Heart left ventricle (tissue), 16 donors: ENCODE measurements at regions not wholly inside any gene's neighbourhood (a gene's known extent, or its start where the extent isn't known, plus 50 kb on each side); places are given as distances from the start of the nearest gene placed in this dataset.

Experiments used
- ATAC-seq, 4 donors: fragments of 200-7000 bp; cut with Tn5 transposase; one replicate each; pipeline ENCODE4 v1.9.1; 2020 to 2022; ENCODE audit warnings: moderate library complexity in 4 of 4, mild to moderate bottlenecking in 3 of 4, moderate number of reproducible peaks in 1 of 4
- DNase-seq, 5 donors: peaks; one replicate each; pipeline ENCODE4 v3.0.0-alpha.2; 2020
- H3K27ac ChIP-seq, 12 donors: fragments of 200-600 bp; sonication (generic) in 4 of 12; one replicate each; pipeline versions ENCODE4 v1.5.0 to v1.8.0; 2016 to 2022; ENCODE audit warnings: mild to moderate bottlenecking in 2 of 12
- H3K27me3 ChIP-seq, 9 donors: fragments of 200-600 bp; sonication (generic) in 2 of 9; one replicate each; pipeline versions ENCODE4 v1.5.1 to v1.8.0; 2016 to 2022; ENCODE audit warnings: mild to moderate bottlenecking in 3 of 9
- H3K36me3 ChIP-seq, 9 donors: fragments of 200-600 bp; sonication (generic) in 2 of 9; one replicate each; pipeline versions ENCODE4 v1.5.0 to v1.8.0; 2018 to 2022; ENCODE audit warnings: mild to moderate bottlenecking in 2 of 9
- H3K4me1 ChIP-seq, 12 donors: fragments of 200-600 bp; sonication (generic) in 4 of 12; one replicate each; pipeline versions ENCODE4 v1.5.0 to v1.8.0; 2016 to 2022; ENCODE audit warnings: mild to moderate bottlenecking in 3 of 12
- H3K4me3 ChIP-seq, 12 donors: fragments of 200-600 bp; sonication (generic) in 4 of 12; one replicate each; pipeline versions ENCODE4 v1.5.0 to v1.8.0; 2017 to 2022; ENCODE audit warnings: mild to moderate bottlenecking in 9 of 12, moderate library complexity in 4 of 12
- H3K9me3 ChIP-seq, 12 donors: fragments of 200-600 bp; sonication (generic) in 4 of 12; one replicate each; pipeline versions ENCODE4 v1.5.0 to v1.8.0; 2016 to 2022; ENCODE audit warnings: mild to moderate bottlenecking in 1 of 12
- CTCF ChIP-seq, 12 donors: fragments of 200-600 bp; sonication (generic) in 4 of 12; IDR thresholded peaks; one replicate each; pipeline versions ENCODE4 v1.5.0 to v1.8.0; 2018 to 2022; ENCODE audit warnings: antibody characterized with exemption in 12 of 12, mild to moderate bottlenecking in 5 of 12
- POLR2A ChIP-seq, 2 donors: fragments of 450-650 bp; IDR thresholded peaks; one replicate each; pipeline ENCODE4 v1.6.1; 2017; ENCODE audit warnings: antibody characterized with exemption in 2 of 2, mild to moderate bottlenecking in 2 of 2, moderate library complexity in 2 of 2
- whole genome bisulfite sequencing, 4 donors: extraction: QIAGEN DNeasy Blood & Tissue Kit in 2 of 4; methylation state at CpG; one replicate each; pipeline versions ENCODE4 v1.1.5 to v1.1.7; 2013 to 2018; 5-methylcytosine and 5-hydroxymethylcytosine counted together
- intact Hi-C, 10 donors: fragments of 100-400 bp; cut with DNase I; formaldehyde crosslinking; loops; one replicate each; pipeline versions ENCODE4 v1.11.1 to v1.14.2; 2022
- donor health status: ischemic (EF 13 %, LVEDD 7.1; RV severe dilation, severe dysfunction).
- donor health status: healthy with polysubstance abuse.
- donor health status: DM: no; HTN: yes; CAD: no.
- donor health status: DM: no; HTN: no; CAD: no.
- donor health status: ischemic (EF 25% LVEDD 6.9; RV normal size, moderate dysfunction).
- donor health status: ischemic (EF 25% LVEDD 5.7; RV mildly dilated, moderate dysfunction).
- donor health status: healthy.
- donor health status: DM: yes; HTN: yes; CAD: no.
- donor health status: ischemic (EF 35%, LVEDD 5.7; RV mildly dilated, moderate dysfunction).
- donor health status: nonischemic (EF 11% LVEDD 7.7; RV severe dilation, severe dysfunction).
- donor health status: DM: yes; HTN: yes; CAD: no.
- donor health status: PGD.
- donor health status: ischemic (EF 29% LVEDD 5.4; RV normal size, mild dysfunction).
- donor health status: nonischemic (EF 23%, LVEDD 6.1; RV moderate dilation, normal function).

GRCh38 chr2:148594216-148594615 lies 50.3 kb upstream of the EPC2 start:
- Histone ChIP-seq H3K9me3 (no peaks in the 10 kb centered on the region), H3K36me3 (no peaks in the 10 kb centered on the region), H3K27ac (no peak overlapping the region), H3K4me3 (no peak overlapping the region), H3K27me3 (no peaks in the 10 kb centered on the region), H3K4me1 (no peaks in the 10 kb centered on the region)
- intact Hi-C loops = no loop called here
- 83 to 90% (median 83%) methylated on average over 5 of the region's 5 CpGs for WGBS, 4 donors
- no peak for ATAC-seq
- no peak for TF ChIP-seq POLR2A (IDR thresholded peaks at IDR 0.05)
- no peak for TF ChIP-seq CTCF (IDR thresholded peaks at IDR 0.05)
- no peak for DNase-seq
